ENCODE measurements at regions not wholly inside any gene's neighbourhood (a gene's known extent, or its start where the extent isn't known, plus 50 kb on each side); places are given as distances from the start of the nearest gene placed in this dataset.

- DNase-seq (ENCODE audit: low spot score in 2 of 2), result no peak
- H3K9me3 ChIP-seq, result no peaks in the 10 kb centered on the region
- H3K4me3 ChIP-seq, result no peak overlapping the region
- 72% methylated on average over 12 of the region's 12 CpGs for WGBS
- H3K27me3 ChIP-seq, result peaks cover 13% of the 10 kb centered on the region
- no peak for TF ChIP-seq CTCF (IDR thresholded peaks at IDR 0.05)
- TF ChIP-seq POLR2A (IDR thresholded peaks at IDR 0.05), result no peak
- no peak for TF ChIP-seq POLR2AphosphoS5 (IDR thresholded peaks at IDR 0.05)
- no peak for TF ChIP-seq EP300 (IDR thresholded peaks at IDR 0.05)
- H3K36me3 ChIP-seq, result no peaks in the 10 kb centered on the region
- H3K27ac ChIP-seq, result no peak overlapping the region
- no peaks in the 10 kb centered on the region for H3K4me1 ChIP-seq
These were observed 89.3 kb upstream of the SLC66A3 start for GRCh38 chr2:11065833-11066485.

- 95% methylated on average over 14 of the region's 22 CpGs for WGBS
- peaks cover 16% of the 10 kb centered on the region for H3K27me3 ChIP-seq
- no peak overlapping the region for H3K27ac ChIP-seq
- TF ChIP-seq EP300 (IDR thresholded peaks at IDR 0.05), result no peak
- no peak for DNase-seq (ENCODE audit: low spot score in 2 of 2)
- H3K9me3 ChIP-seq, result no peaks in the 10 kb centered on the region
- H3K36me3 ChIP-seq, result no peaks in the 10 kb centered on the region
- no peaks in the 10 kb centered on the region for H3K4me1 ChIP-seq
- H3K4me3 ChIP-seq, result no peak overlapping the region
These were observed 87.8 kb upstream of the SLC66A3 start for GRCh38 chr2:11067221-11068078.

GRCh38 chr2:11068079-11068741, 87.1 kb upstream of the SLC66A3 start:
- TF ChIP-seq POLR2AphosphoS5 (IDR thresholded peaks at IDR 0.05), result no peak
- no peak for DNase-seq (ENCODE audit: low spot score in 2 of 2)
- no peaks in the 10 kb centered on the region for H3K4me1 ChIP-seq

GRCh38 chr2:11068856-11069526, 86.3 kb upstream of the SLC66A3 start:
- WGBS, result 89% methylated on average over 13 of the region's 13 CpGs
- Histone ChIP-seq H3K27ac (no peak overlapping the region), H3K4me1 (no peaks in the 10 kb centered on the region), H3K4me3 (no peak overlapping the region), H3K27me3 (peaks cover 19% of the 10 kb centered on the region), H3K36me3 (no peaks in the 10 kb centered on the region), H3K9me3 (no peaks in the 10 kb centered on the region)
- DNase-seq (ENCODE audit: low spot score in 2 of 2), result no peak
- TF ChIP-seq POLR2A (IDR thresholded peaks at IDR 0.05) (no peak), EP300 (IDR thresholded peaks at IDR 0.05) (no peak), CTCF (IDR thresholded peaks at IDR 0.05) (no peak), POLR2AphosphoS5 (IDR thresholded peaks at IDR 0.05) (no peak)

More at GRCh38 chr2:11068079-11068741, 87.1 kb upstream of the SLC66A3 start:
- 91% methylated on average over 9 of the region's 11 CpGs for WGBS
- H3K4me3 ChIP-seq, result no peak overlapping the region
- peaks cover 19% of the 10 kb centered on the region for H3K27me3 ChIP-seq
- no peaks in the 10 kb centered on the region for H3K36me3 ChIP-seq
- no peaks in the 10 kb centered on the region for H3K9me3 ChIP-seq
- no peak overlapping the region for H3K27ac ChIP-seq

- H3K27ac ChIP-seq, result no peak overlapping the region
- 81% methylated on average over 8 of the region's 10 CpGs for WGBS
- DNase-seq (ENCODE audit: low spot score in 2 of 2), result no peak
- H3K27me3 ChIP-seq, result peaks cover 22% of the 10 kb centered on the region
- H3K4me1 ChIP-seq, result no peaks in the 10 kb centered on the region
- no peaks in the 10 kb centered on the region for H3K36me3 ChIP-seq
- no peak overlapping the region for H3K4me3 ChIP-seq
- no peaks in the 10 kb centered on the region for H3K9me3 ChIP-seq
- TF ChIP-seq EP300 (IDR thresholded peaks at IDR 0.05) (no peak), CTCF (IDR thresholded peaks at IDR 0.05) (no peak), POLR2AphosphoS5 (IDR thresholded peaks at IDR 0.05) (no peak), POLR2A (IDR thresholded peaks at IDR 0.05) (no peak)
These were observed 85.6 kb upstream of the SLC66A3 start for GRCh38 chr2:11069566-11070185.
